HL-60/S4 (cell line): ENCODE measurements at regions not wholly inside any gene's neighbourhood (a gene's known extent, or its start where the extent isn't known, plus 50 kb on each side); places are given as distances from the start of the nearest gene placed in this dataset.

Experiments used
- in situ Hi-C: fragments of 300-500 bp; cut with MboI; formaldehyde crosslinking; loops from 2 replicates; pipeline ENCODE4 v1.14.3; 2022; ENCODE audit warnings: low sequenced_read_pairs

DNA sequence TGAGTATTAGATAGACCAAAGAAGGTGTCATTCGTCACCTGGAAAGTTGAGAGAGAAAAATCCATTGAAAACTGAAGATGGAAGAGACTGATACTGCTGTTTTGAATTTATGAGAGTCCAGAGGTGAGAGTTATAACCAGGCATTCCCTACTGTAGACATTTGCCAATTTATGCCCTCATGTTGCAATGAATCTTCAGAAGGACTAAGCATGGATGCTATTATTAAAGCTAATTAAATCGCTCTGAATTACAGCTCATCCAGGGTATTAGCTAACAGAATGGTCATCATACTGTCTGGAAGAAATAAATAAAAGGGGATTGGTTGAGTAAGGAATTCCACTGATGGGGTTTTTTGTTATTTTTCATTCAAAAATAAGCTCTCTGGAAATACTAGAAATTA lies 101.6 kb upstream of the PLPP4 start:
- in situ Hi-C loops = no loop called here

DNA sequence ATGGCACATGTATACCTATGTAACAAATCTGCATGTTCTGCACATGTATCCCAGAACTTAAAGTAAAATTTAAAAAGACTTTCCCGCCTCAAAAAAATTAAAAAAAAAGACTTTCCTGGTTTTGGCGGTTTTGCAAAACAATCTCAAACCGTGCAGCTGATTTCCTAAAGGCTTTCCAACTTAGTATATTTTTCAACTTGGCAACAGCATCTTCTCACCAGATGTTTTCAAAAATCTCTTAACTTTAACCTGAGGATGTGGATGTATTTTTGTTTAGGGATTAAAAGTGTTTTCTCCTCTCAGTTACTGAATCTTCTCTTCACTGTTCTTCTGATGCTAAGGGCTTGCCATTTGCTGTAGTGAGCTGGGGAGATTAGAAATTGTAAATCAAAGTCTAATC lies 96.5 kb upstream of the PLPP4 start:
- in situ Hi-C loops = no loop called here

DNA sequence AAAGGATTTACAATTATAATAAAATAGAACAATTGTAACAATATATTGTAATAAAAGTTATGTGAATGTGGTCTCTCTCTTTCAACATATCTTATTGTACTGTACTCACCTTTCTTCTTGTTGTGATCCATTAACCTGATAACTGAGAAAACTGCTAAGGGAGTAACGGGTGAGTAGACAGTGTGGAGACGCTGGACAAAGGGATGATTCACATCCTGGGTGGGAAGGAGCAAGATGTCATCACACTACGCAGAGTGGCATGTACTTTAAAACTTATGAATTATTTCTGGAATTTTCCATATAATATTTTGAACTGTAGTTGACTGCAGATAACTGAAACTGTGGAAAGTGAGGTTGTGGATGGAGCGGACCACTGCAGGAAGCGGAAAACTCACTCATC lies 91.2 kb upstream of the PLPP4 start:
- in situ Hi-C loops = no loop called here

DNA sequence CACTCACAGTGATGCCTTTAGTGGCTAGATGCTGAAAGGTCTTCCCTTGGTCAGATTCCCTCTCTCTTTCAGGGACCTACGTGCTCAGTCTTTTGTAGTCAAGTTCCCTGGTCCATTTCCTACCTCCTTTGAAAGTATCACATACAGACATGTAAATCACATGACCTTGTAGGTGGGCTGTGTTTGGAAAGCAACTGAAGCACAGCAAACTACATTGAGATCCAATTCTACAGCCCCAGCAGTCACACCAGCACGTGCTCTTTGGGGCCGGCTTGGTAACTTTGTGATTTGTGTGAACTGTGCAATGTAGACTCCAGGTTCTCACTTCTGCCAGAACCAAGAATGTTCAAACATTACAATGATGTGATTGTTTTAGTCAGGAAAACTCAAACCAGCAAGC lies 89.7 kb upstream of the PLPP4 start:
- in situ Hi-C loops = no loop called here

DNA sequence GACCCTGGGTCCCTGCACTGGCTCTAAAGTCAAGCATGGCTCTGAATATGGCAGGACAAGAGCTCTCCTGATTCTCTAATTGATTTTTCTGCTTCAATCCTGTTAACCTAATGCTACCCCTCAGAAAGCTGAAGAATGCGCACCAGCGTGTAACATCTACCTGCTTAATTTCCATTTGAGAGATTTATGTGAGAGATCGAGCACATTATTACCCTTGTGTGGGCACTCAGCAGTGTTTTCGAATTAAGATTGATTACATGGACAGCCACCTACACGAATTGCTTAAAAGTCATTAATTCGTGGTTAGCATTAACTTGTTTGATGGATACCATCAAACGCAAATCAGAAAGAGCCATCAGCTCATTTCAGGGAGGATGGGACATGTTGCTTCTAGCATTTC lies 88.7 kb upstream of the PLPP4 start:
- in situ Hi-C loops = no loop called here

DNA sequence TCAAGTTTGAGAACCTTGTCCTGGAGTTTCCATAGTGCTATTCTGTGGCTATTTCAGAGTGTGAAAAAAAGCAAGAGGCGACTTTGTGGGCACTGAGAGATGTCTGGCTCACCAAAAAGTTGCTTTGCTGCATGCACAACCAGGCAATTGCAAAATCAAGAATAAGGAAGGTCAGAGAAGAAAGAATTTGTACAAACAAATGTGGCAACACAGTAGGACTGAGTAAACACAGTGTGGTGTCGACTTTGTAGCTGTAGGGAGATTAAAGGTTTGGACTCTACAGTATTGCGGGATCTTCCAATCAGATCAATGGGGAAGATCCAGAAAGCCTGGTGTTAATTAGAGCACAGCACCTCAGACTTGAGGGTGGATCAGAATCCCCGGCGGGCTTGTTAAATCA lies 88.1 kb upstream of the PLPP4 start:
- in situ Hi-C loops = no loop called here

DNA sequence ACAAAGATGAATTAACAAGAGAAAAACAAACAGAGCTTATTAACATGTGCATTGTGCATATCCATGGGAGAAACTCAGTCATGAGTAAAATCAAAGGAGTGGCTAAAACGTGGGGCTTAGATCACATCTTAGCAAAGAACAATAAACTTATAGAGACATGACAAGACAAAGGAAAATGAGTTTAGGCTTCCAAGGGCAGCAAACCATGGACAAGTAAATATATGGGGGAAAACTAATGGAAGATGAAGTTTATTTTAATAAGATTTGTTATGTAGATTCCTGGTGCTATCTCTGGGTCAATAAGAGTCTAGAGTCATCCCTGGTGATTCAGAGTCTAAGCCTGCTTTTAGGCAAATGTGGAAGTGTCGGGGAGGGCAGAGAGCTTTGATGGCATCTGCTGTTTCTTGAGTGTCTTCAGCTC lies 87.2 kb upstream of the PLPP4 start:
- in situ Hi-C loops = no loop called here

DNA sequence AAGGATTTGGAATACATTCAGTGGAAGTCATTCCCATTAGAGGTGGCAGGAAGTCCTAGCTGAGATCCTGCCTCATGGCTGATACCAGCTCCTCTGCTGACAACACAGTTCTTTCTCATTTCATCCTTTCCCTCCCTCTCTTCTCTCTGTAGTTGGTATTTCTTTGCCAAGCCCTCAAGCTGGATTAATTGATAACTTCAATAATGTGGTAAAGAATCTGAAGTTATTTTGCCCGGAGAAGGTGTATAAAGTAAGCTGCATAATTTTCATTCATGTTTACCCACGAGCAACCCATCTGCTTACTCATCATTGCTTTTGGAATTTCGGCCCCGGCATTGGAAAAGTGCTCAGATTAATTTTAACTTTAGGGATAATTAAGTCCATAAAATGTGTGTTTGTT lies 85.2 kb upstream of the PLPP4 start:
- in situ Hi-C loops = no loop called here

DNA sequence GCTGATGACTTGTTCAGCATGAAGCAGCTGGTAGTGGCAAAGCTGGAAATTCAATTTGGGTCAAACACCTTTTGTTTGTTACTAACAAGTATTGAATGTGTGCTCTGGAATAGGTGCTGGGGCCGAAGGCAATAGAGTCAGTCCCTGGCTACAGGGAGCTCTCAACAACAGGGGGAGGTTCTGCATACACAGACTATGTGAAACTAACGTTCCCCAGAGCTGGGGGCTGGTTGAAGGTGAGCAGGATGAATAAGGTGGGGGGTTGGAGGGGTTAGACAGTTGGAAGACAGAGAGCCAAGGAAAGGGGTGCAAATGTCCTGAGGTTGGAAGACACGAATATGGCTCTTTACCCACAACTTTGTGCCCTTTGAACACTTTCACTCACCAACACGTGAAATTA lies 84.1 kb upstream of the PLPP4 start:
- in situ Hi-C loops = no loop called here

DNA sequence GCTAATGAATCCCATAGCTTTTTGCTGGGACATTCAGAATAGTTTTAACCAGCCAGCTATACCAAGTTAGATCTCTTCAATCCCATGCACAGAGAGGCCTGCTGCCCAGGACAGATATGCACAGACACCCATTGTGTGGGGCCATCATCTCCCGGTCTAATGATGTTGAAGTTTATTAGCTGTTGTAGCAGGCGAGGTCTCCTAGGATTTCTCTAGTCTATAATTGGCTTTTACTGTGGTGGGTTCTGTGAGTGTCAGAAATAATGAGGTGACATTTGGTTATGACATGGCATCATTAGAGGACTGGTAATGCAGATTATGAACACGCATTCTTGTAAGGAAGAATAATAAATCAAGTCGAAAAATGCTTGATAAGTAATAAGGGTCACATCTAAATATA lies 81.4 kb upstream of the PLPP4 start:
- in situ Hi-C loops = no loop called here

DNA sequence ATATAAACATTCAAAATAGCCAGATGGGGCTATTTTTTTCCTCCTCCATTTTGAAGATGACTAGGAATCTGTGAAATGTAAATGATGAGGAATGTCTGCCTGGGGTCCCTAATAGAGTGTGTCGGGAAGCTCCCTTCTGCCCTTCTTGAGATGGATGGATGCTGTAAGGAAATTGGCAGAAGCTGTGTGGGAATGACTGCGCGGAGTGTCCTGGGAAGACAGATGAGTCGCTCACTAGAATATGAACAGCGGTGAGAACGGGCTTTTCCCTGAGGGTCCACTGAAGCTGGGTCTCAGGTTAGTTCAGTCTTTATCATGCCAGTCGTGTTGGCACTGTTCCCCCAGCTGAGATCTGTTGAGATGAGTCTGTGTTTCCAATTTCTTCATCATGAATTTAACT lies 75.1 kb upstream of the PLPP4 start:
- in situ Hi-C loops = no loop called here

DNA sequence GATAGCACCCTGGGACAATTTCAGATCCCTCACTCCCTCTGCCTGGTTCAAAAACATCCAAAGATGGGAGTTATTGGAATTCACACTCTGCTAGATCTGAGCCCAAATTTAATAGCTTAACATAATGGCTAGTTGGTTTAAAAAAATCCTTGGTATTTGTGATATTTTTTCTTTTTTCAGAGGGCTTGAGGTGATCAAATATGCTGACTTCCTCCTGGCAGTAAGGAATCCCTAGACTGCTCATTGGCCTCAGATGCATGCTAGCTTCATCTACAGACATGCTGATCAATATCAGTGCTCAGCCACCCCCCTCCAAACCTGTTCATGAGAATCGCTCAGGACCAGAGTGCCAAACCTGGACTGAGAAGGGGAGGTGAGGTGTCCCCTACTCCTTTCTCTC lies 74.7 kb upstream of the PLPP4 start:
- in situ Hi-C loops = no loop called here

DNA sequence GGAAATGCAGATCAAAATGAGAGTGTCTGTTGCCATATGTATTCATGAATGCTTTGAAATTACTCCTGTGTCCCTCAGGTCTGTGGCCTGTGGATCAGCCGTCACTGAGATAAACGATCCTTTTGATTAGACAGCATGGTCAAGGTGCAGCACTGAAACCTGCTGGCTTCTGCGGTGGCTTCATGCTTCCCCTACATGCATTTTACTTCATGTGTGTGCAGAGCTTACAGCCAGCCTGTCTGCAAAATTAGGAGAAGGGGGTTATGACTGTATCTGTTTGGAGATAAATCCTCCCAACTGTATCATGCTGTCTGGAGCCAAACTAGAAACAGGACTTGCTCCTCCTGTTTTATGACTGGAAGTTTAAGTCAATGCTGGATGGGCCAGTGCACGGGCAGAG lies 71.0 kb upstream of the PLPP4 start:
- in situ Hi-C loops = no loop called here

DNA sequence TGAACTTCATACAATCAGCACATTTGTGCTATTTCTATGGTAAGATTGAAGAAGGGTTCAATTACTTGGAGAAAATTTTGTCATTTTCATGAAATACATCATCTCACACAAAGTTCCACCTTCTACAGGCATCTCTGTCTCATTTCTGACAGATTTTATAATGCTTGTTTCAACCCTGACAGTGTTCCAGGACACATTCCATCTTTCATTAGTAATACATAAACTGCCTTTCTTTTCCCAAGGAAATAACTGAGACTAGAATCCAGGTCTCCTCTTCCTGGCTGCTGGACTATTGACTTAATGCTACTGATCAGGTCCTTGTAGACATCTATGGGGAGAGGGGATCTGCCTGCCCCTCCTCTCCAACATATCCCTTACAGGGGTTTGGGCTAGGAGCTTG lies 70.1 kb upstream of the PLPP4 start:
- in situ Hi-C loops = no loop called here

DNA sequence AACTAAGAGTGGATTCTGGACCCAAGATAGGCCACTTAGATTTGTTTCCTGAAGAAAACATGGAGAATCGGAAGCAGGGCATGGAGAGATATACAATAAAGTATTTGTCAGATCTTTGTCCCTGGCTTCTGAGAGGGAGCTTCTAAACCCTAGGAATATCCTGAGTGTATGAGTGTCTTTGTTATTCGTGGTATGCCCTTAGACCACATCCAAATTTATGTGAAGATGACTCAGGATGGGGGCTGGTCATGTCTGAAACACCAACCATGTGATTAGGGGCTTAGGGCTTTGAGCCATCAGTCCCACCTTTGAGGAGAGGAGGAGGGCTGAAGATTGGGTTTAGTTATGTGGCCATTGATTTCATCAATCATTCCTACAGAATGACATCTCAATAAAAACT lies 69.7 kb upstream of the PLPP4 start:
- in situ Hi-C loops = no loop called here

DNA sequence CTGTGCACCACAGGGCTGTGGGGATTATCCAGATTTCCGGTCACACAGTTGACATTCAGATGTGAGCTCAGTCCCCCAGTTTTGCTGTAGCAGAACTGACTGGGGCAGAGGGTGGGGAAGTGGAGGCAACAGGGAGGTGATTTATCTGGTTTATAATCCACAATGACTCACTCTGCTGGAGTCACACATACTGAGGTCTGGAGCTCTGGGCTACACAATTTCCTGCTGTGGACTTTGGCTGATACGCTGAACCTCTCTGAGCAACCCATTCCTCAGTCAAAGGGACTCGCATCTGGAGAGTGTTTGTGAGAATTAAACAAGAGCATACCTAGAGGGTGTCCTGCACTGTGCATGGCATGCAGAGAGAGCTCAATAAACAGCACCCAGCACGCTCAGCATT lies 64.8 kb upstream of the PLPP4 start:
- in situ Hi-C loops = no loop called here

DNA sequence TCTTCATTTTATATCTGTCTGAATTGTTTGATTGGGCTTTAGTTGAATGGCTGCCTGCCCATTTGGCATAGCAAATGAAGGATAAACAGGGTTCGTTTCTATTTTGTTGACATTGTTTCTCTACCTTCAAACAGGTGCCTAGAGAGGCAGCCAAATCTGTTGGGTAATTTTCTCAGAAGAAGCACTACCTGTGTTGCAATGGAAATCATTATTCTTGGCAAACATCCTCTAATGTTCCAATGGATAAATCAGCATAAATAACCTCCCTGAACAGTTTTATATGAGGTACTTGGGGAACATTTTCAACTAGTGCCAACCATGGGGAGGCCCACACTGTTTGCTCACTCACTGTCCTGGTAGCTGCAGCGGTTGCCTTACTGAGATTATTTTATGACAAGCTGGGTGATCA lies 64.4 kb upstream of the PLPP4 start:
- in situ Hi-C loops = no loop called here

DNA sequence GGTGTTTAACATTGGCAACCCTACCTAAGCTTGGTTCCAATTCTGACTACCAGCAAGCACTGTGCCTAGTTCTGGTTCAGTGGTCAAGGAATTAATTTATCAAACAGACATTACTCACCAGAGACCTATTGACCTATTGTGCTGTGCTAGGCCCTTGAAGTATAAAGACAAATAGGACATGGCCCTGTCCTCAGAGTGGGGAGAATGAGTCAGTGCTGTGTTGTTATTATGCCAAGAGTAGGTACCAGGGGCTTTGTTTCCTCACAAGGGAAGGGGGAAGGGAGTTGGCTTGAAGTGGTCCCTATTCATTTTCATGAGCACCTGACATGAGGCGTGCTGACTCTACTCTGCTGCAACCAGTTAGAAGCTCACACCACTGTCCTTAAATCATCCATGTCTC lies 62.6 kb upstream of the PLPP4 start:
- in situ Hi-C loops = no loop called here

DNA sequence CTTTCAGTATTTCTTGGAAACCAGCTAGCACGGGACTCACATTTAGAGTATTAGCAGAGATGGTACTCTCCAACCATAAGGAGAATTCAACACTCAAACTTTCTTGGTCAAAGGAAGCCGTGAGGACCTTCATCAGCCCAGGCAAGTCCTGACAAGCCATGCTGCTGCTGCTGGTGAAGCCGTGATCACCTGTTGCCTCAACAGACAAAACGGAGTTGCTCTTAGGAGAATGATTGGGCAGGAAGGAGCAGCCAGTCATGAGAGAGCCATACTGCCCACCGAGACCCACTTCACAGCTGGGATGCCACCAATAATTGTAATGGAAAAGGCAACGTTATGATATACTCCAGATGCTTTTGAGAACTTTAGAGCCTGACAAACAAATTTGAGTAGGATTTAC lies 60.8 kb upstream of the PLPP4 start:
- in situ Hi-C loops = no loop called here

DNA sequence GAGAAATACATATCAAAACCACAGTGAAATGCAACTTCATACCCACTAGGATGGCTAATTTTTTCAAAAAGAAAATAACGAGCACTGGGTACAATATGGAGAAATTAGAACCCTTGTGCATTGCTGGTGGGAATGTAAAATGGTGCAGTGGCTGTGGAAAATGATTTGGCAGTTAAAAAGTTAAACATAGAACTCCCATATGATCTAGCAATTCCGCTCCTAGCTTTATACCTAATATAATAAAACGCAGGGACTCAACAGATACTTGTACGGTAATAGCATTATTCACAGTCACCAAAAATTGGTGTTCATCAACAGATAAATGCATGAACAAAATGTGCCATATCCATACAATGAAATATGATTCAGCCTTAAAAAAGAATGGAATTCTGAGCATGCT lies 58.8 kb upstream of the PLPP4 start:
- in situ Hi-C loops = no loop called here

DNA sequence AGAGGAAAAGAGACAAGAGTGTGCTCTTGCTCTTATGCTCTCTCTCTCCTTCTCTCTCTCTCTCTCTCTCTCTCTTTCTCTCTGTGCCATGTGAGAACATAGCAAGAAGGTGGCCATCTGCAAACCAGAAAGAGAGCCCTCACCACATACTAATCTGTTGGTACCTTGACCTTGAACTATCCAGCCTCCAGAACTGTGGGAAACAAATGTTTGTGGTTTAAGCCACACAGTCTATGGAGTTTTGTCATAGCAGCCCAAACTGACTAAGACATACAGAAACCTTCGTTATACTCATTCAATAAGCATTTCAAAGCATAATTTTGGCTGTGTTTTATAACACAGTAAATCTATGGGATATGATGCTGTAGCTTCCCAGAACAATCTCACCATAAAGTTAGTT lies 56.4 kb upstream of the PLPP4 start:
- in situ Hi-C loops = no loop called here

DNA sequence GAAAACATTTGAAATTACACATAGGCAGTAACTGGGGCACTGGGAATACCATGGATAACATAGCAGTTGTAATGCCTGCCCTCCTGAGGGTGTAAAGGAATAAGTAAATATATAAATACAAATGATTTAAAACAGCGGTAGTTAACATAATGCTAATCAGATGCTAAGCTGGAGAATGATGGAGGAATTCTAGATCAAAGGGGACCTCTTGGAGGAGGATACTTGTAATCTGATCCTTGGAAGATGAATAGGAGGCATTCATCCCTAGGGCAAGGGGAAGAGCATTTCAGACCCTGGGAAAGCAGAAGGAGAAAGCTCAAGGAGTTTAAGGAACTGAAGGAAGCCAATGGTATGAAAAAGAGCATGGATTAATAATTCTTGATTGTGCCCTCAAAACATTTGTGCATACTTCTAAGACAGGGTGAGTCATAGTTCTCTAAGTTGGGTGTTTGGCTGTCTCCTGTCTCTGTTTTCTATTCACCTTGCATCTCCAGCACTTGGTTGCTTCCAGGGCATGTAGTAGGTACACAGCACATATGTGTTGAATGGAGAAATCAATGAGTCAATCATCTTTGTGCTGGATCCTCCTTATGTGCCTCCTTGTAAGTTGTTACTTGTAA lies 54.8 kb upstream of the PLPP4 start:
- in situ Hi-C loops = no loop called here

DNA sequence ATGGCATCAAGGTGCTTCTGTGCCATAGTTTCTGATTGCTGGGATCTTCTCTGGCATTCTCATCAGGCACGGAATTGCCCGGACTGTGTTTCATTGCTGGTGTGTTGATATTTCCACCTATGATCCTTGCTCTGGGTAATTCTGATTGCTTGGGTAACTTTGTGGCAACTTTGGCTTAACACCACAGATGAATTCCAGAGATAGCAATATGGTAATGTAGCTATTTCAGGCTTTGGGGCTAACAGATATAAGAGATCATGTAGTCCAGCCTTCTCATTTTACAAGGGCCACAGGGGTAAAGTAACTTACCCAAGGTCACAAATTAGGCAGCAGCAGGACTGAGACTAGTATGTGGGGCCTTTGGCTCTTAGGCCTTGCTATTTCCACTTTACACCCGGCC lies 53.9 kb upstream of the PLPP4 start:
- in situ Hi-C loops = no loop called here

DNA sequence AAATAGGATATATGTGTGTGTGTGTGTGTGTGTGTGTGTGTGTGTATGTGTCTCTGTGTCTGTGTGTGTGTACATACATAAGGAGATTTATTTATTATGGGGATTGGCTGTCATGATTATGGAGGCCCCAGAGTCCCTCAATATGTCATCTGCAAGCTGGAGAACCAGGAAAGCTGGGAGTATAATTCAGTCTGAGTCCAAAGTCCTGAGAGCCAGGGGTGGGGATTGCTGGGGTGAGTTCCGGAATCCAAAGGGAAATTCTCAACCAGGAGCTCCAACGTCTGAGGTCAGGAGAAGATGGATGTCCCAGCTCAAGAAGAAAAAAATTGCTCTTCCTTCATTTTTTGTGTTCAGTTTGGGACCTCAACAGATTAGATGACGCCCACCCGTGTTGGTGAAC lies 50.7 kb upstream of the PLPP4 start:
- in situ Hi-C loops = no loop called here
